Coronary artery (tissue), 2 donors: ENCODE measurements at regions not wholly inside any gene's neighbourhood (a gene's known extent, or its start where the extent isn't known, plus 50 kb on each side); places are given as distances from the start of the nearest gene placed in this dataset.

ENCODE experiments used
- DNase-seq: peaks from one replicate; pipeline ENCODE4 v3.0.0-alpha.2; 2017; ENCODE audit warnings: low spot score
- H3K27ac ChIP-seq, 2 donors: fragments of 200-600 bp; sonication (generic); one replicate each; pipeline ENCODE4 v1.5.1; 2016 to 2019
- H3K4me3 ChIP-seq: fragments of 200-600 bp; sonication (generic); 2 replicates; pipeline ENCODE4 v1.5.1; 2016; ENCODE audit warnings: mild to moderate bottlenecking, moderate library complexity
- CTCF ChIP-seq: fragments of 200-600 bp; sonication (generic); IDR thresholded peaks from one replicate; pipeline ENCODE4 v1.5.1; 2019; ENCODE audit warnings: antibody characterized with exemption

GRCh38 chr16:22664132-22664531, 149.8 kb upstream of the HS3ST2 start:
- TF ChIP-seq CTCF = no peak
- Histone ChIP-seq H3K27ac (no peak overlapping the region), H3K4me3 (no peak overlapping the region)
- DNase-seq = peak; percentile 66

GRCh38 chr16:22664561-22664997, 149.4 kb upstream of the HS3ST2 start:
- H3K4me3 ChIP-seq = no peak overlapping the region
- H3K27ac ChIP-seq = no peak overlapping the region

GRCh38 chr16:22665048-22665797, 148.7 kb upstream of the HS3ST2 start:
- DNase-seq = peak; percentile 64
- Histone ChIP-seq H3K4me3 (no peak overlapping the region), H3K27ac (no peak overlapping the region)
- TF ChIP-seq CTCF = no peak

More at GRCh38 chr16:22664561-22664997, 149.4 kb upstream of the HS3ST2 start:
- TF ChIP-seq CTCF = no peak
- DNase-seq = peak; percentile 62

- DNase-seq = peak; percentile 49
- no peak for TF ChIP-seq CTCF
- H3K4me3 ChIP-seq = no peak overlapping the region
- no peak overlapping the region for H3K27ac ChIP-seq
These were observed 148.2 kb upstream of the HS3ST2 start for GRCh38 chr16:22665803-22666202.

- peak; percentile 40 for DNase-seq
- Histone ChIP-seq H3K27ac (no peak overlapping the region), H3K4me3 (no peak overlapping the region)
- no peak for TF ChIP-seq CTCF
These were observed 145.6 kb upstream of the HS3ST2 start for GRCh38 chr16:22668318-22668717.

GRCh38 chr16:22670044-22670536, 143.9 kb upstream of the HS3ST2 start:
- no peak overlapping the region for H3K4me3 ChIP-seq
- DNase-seq = peak; percentile 62

More at GRCh38 chr16:22670044-22670536, 143.9 kb upstream of the HS3ST2 start:
- no peak overlapping the region for H3K27ac ChIP-seq
- no peak for TF ChIP-seq CTCF
